NCI-H2171 (cell line): ENCODE measurements at regions not wholly inside any gene's neighbourhood (a gene's known extent, or its start where the extent isn't known, plus 50 kb on each side); places are given as distances from the start of the nearest gene placed in this dataset.
"Not testable (repeated sequence)": the region's sequence is repeated elsewhere in the genome, so short reads cannot be mapped to it uniquely, and the experiment has no call there.

Experiments
- DNase-seq: peaks from one replicate; lab custom pipeline; 2025; lab: John Stamatoyannopoulos, UW

DNA sequence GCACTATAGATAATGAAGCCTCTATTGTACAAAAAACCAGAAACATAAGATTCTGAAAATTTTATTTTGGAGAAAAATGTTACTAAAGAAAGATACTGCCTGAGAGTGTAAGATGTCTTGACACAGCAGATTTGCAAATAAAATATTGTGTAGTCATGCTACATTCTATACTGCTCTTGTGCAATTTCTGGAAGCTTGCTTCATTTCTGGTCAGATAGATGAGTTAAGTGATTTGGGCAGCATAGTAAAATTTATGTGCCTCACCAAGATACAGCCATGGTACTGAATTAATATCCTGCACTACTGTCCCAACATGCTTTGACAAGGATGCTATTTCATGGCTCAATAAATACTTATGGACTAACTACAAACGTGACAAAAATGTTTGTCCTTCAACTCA is 55.1 kb upstream of the STARD13 start:
- no peak for DNase-seq

DNA sequence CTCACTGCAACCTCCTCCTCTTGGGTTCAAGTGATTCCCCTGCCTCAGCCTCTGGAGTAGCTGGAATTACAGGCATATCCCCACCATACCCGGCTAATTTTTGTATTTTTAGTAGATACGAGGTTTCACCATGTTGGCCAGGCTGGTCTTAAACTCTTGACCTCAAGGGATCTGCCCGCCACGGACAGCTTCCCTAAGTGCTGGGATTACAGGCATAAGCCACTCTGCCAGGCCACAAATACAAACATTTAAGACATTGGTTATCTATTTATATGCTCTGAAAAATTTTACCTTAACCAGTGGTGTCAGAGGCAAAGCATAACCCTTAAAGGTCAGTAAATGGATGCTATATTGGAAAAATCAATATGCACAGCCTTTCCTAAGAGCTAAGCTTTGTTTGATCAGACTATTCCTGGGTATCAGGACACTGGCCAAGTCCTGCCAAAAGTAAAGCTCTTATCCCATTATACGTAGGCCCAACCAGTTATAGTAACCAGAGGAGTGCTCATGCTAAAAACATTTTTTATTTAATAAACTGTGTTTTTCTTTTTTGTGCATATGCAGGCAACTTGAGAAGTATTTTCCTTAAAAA is 56.4 kb upstream of the STARD13 start:
- DNase-seq = no peak

DNA sequence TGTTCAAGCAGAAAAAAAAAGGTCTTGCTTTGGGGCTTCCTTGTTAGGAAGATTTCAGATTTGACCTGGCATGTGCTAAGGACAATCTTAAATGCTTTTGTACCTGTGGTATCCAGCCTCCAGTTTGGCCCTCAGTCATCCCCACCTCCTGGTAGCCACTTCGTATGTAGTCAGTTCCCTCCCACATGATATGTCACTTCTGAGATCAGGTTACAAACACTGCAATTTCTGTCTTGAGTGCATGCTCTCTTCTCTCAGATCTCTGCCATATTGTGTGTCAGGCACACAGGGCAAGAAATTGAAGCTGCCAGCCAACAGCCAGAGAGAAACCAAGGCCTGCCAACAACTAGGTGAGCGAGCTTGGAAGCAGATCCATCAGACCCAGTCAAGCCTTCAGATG is 60.3 kb upstream of the STARD13 start:
- DNase-seq = no peak

DNA sequence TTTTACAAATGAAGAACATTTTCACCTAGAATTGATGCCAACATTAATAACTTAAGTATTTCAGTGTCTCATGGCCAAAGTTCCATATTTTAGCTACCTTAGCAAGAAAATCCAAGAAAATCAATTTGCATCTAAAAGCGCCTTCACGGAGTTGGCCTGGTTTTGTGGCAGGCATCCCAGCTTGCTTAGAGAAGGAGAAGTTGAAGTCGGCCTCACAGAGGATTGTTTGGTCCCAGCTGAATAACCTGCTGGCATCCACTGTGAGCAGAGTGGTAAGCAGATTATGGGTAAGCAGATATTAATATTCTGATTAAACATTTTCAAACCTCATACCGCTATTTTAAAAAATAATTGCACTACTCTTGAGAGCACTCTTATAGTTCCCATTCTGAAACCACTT is 62.3 kb upstream of the STARD13 start:
- no peak for DNase-seq

DNA sequence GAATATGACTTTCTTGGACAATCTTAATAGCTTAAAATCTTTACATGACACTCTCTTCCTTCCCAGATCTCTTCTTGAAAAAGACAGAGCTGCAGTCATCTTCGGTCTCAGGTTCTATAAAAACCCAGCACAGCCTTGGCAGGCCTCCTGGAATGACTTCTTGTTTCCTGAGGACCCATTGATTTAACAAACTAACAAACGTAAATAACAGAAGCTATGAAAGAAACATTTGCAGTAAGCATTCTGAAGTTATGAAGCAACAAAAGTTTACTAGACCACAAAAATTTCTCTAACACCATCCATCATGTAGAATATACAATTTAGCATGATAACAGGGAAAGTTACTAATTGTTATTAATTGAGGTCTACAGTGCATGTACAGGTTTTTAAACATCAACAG is 62.8 kb upstream of the STARD13 start:
- no peak for DNase-seq

DNA sequence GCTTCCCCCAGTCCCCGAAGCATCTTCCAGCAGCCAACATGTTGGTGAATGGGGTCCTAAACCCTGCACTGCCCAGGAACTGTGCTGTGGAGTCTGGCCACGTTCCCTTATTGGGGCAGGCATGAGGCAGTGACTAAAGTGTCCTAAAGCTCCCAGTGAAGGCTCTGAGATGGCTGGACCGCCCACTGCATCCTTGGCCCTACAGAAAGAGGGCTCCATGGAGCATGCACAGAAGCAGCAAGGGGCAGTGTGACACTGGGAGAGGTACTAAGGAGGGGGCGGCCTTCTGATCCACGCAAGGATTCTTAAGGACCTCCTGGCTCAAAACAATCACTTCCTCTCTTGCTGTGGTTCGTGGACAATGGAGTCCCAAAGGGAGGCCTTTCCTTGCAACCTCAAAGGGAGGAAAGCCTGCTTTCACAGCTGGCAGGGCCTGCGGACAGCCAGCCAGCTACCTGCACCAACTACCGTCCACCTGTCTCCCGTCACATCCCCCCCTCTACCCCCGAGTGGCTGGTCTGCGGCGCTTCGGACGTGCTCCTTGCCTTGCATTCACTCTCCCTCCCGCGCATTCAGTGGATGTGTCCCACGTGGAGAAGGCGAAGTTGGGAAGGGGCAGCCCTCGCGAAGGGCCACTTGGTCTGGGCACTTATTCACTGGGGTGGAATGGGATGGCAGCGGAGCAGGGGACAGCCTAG is 63.9 kb upstream of the STARD13 start:
- no peak for DNase-seq

DNA sequence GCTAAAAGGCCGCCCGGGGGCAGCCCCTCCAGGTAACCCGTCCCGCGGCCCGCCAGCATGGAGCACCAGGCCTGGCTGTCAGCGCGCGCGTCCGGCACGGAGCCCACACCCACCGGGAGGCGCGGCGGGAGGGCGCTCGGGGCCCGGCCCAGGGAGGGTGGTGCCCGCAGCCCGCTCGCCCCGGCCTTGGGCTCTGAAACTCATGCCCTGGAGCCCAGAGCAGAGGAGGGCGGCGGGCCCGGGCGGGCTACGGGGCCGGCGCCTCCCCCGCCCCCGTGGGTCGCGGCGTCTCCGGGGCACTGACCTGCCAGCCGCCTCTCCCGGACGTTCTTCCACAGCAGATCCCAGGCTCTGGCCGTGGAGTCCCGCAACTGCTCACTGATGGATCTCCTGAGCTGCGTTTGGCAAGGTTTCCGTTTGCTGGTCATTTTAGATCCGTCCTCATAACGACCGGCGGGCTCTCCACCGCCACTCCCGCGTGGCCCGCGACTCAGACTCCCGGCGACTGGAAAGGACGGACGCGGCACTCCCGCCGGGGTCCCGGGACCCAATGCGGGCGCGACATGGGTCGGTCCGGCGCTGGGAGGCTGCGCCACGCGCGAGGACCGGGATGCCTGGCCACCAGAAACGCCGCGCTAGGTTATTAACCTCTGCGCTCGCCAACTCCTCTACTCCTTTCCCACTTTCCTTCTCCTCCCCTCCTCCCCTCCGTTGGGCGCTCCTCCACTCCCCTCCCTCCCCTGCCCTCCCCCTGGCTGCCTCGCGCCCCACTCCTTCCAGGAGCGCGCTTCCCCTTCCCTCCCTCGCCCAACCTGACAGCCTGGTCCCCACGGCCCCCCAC is 64.7 kb upstream of the STARD13 start:
- DNase-seq = no peak

DNA sequence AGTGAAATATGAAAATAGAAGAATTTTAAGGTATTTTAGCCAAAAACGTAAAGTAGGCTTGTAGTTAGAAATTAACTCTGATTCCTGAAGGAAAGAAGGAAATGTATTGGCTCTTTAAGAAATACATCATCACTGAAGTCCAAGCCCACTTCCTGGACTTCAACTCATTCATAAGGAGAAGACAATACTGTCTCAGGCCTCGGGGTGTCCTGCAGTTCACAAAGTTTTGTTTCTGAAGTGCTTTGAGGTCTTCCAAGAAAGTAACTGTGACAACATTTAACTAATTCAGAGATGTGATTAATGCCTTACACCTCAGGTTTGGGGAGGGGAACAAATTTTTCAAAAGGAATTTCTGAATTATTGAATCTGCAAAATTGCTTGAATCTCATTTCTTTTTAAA is 65.8 kb upstream of the STARD13 start:
- DNase-seq = no peak

DNA sequence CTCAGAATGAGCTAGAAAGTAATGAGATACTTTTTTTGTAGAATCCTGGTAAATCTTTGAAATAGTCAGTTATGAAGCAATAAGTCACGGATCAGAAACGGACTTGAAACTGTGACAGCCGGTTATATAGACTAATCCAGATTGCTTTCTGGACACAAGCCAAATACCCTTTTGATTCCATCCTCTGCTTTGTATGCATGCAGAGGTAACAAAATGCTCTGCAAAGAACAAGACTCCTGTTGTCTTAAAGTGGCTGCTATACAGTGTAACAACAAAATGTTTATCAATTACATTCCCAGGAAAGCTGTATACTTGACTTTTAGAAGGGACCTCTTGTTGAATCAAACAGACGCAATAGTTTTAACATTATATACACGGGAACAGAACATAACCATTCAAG is 66.5 kb upstream of the STARD13 start:
- DNase-seq = peak; percentile 18

DNA sequence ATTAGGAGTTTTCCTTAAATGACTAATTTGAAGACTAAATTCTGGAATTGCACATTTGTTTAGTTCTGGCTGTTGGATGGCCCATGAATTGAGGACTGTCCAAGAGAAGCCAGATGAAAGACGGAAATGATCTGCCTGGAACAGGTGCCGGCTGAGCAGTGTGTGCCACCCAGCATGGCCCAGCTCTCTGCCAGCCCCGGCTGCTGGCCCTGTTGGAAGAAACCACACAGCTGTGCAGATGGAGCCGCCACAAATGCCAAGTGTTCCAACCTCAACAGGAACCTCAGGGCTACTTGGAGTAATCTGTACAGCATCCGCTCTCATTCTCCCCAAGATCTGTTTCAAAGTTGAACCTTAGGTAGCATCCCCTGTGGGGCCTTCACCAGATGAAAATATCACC is 67.0 kb upstream of the STARD13 start:
- DNase-seq = no peak

DNA sequence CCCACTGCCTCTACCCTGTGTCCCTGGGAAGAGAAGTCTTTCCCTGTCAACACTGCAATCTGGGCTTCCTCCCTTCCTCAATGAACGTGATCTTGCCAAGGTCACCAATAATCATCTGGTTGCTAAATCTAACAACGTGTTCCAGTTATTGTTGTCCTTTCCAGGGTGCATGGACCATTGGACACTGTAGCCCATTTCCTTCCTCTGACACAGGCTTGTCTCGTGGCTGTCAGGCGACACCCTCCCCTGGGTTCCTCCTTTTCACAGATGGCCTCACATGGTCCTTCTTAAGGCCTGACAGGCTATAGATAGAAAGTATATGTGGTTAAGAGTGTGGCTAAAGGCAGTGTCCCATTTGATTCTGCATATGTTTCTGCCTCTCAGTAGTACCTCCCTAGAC is 67.7 kb upstream of the STARD13 start:
- no peak for DNase-seq

DNA sequence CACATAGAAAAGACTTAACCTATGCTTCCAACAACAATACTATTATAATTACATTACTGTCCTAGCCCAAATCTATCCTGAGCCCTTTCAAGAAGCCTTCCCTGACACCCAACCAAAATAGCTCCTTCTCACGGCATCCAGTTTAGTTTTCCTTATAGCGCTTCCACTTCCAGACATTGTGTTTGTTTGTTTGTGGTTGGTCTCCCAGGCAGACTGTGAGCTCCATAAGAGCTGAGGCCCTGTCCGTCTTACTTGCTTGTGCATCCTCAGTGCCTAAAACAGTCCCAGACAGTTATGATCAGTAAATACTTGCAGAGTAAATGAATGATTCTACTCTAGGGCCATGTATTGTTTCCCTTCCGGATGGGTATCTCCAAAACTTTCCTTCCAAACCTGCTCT is 68.1 kb upstream of the STARD13 start:
- DNase-seq = no peak

DNA sequence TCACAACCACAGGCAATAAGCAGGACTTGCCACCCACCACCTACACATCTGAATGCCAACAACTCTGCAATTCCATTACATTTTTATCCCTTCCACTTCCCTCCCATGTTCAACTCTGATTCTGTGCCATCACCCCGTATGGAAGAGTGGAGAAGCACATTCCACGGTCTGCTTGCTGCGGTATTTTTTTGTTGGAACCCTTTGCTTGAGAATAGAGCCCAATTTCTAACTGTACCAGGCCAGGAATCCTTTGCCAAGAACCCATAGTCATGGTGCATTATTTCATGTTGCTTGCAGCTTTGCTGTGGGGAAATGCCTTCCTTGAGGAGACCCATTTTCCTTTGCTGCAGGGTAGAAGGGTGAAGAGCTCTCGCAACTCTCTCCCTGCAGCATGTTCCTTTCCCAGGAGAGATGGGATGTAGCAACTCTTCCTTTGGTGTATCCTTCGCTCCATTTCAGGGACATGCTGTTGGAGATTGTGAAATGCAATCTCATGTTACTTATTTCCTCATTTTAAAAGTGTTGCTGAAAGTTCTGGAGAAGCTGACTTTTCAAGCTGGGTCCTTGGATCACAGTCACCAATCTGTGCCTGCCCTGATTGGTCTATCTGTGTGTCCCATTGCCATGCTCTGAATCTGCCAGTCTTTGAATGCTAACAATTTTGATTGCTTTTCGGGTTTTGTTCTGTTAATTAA is 69.8 kb upstream of the STARD13 start:
- no peak for DNase-seq

DNA sequence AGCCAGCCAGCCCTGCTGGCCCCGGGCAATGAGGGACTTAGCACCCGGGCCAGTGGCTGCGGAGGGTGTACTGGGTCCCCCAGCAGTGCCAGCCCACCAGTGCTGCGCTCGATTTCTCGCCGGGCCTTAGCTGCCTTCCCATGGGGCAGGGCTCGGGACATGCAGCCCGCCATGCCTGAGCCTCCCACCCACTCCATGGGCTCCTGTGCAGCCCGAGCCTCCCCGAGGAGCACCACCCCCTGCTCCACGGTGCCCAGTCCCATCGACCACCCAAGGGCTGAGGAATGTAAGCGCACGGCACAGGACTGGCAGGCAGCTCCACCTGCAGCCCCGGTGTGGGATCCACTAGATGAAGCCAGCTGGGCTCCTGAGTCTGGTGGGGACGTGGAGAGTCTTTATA is 72.5 kb upstream of the STARD13 start:
- DNase-seq = not testable (repeated sequence)

DNA sequence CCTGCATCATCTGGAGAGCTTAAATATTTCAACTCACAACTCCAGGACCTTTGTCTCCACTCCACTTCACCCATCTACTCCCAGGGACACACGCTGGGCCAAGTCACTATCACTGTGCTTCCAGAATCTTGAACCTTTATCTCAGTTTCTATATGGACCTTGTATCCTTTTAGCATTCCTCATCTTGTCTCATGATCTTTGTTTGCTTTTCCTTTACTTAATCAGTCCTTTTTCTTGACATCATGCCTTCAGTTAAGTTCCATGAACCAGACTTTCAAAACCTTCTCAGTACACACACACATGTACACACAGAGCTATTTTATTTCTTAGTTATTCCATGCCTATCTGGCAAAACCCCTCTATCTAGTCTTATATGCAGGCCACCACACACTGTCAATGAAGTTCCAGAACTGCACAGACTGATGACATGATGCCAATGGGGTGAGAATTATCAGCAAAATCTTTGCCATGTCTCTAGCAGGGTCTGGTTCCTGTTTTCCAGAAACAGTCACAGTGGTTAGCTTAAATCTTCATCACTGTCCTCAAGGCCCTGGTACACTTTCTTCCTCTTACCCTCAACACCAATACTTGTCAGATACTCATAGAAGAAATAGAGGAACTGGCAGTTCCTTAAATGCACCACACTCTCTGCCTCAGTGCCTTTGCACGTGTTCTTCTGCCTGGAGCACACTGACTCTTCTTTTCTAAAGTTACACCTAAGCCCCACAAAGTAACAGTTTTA is 77.6 kb upstream of the STARD13 start:
- no peak for DNase-seq

DNA sequence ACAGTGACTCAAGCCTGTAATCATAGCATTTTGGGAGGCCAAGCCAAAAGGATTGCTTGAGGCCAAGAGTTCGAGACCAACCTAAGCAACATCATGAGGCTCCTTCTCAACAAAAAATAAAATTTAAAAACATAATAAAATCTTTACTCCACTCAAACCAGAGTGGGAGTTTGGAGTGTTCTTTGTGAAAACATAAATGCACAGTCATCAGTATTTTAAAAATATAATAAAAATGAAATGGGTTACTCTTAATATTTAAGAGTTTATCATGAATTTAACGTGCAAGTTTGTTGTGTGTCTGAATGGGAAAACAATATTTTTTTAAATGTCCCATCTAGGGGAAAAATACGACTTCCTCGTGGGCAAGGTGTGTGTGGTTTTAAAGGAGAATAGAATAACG is 78.6 kb upstream of the STARD13 start:
- no peak for DNase-seq

DNA sequence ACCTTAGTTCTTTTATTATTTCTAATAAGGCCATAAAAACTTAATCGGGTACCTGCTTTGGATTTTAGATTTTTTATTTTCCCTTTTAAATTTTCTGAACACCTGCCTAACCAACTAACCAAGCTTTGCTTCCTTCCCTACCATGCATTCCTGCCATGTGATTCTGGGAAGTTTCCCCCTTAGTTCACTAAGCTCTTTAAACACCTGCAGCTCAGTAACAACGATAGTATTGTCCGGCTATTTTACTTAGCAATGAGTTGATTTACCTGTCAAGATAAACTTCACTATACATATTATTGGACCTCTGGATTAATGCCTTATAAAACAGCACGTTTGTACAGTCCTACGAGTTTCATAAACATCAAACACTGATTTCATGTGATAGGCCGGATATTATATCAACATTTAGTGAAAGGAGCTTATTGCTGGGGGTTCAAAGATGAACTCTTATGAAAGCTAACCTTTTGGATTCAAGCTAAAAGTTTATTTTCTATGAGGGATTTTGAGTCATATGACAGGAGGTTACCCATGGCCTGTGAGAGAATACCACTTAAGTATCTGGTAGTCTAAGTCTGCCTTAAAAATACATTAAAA is 81.0 kb upstream of the STARD13 start:
- no peak for DNase-seq

DNA sequence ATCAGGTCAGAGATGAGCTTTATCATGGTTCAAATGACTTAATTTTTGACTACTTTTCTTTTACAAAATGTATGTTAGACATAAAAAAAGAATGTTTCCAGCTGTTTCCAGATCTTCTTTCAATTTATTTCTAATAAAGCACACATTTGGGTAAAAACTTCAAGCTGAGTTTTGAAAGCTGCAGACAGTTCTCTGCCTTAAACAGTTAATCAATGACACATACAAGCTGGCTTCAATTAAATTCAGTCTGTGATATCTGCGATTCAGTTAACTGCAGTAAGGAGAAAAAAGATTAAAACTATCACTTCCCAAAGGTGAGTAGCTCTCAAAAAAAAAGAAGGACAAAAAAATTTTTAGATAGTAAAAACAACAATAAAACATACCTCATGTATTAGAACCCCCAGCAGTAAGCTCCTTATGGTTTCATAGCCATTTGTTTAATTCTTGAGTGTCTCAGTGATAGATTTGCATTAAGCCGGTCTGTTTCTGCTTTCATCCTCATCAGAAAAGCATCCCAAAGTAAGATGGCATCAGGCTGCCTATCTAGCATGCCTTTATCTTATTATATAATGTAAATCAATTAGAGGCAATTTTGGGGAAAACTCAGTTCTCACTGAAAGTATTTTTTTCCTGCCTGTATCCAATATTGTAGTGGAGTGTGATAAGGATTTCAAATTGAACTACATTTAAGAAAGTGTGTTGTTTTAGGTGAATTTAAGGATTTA is 81.8 kb upstream of the STARD13 start:
- DNase-seq = no peak

DNA sequence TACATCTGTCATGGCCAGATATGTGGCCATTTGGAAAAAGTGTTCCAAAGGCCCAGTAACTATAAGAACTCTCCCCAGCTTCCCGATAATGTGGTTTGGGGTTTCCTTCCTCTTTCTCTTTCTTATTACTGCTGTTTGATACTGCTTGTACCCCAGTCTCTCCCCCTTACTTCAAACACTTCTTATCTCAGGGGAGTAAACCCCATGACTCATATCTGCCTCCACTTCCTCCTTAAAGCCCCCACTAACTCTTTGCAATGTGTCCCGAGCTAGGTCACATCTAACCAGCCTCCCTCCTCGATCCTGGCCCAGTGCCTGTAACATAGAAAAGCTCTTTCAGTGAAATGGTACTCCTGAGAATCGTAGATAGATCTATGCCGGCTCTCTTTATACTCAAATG is 82.4 kb upstream of the STARD13 start:
- no peak for DNase-seq

DNA sequence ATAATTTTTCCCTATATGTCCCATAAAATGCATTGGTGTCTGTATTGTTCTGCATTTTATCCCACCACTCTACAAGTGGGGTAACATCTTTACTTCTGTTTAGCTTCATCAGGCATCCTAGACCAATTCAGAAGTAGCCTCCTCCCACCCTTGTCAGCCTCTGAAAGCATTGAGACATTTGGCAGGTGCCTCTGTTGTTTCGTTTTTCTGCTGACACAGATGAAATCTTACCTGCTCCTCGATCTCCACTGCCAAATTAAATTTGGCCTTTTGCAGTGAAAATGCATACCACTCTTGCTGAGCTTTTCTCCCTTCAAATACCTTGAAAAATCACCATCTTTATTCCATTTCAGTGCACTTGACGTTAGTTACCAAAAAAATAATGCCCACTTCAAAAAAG is 83.5 kb upstream of the STARD13 start:
- no peak for DNase-seq
